Right lobe of liver (tissue), 4 donors: ENCODE measurements at regions not wholly inside any gene's neighbourhood (a gene's known extent, or its start where the extent isn't known, plus 50 kb on each side); places are given as distances from the start of the nearest gene placed in this dataset.

Experiments
- POLR2A ChIP-seq: fragments of 450-650 bp; IDR thresholded peaks from one replicate; pipeline ENCODE4 v1.6.1; 2017; ENCODE audit warnings: antibody characterized with exemption, mild to moderate bottlenecking
- TF ChIP-seq, protein P1 (sequence below), 4 donors: fragments of 200-600 bp in 3 of 4; fragments of 450-650 bp in 1 of 4; IDR thresholded peaks; one replicate each; pipeline versions ENCODE4 v1.5.1 to v1.8.0; 2016 to 2022; ENCODE audit warnings: antibody characterized with exemption in 4 of 4, mild to moderate bottlenecking in 2 of 4
- donor health status: DM: no; HTN: no; CAD: no.
- donor health status: DM: no; HTN: no; CAD: no.
- donor health status: DM: no; HTN: yes; CAD: no.

DNA sequence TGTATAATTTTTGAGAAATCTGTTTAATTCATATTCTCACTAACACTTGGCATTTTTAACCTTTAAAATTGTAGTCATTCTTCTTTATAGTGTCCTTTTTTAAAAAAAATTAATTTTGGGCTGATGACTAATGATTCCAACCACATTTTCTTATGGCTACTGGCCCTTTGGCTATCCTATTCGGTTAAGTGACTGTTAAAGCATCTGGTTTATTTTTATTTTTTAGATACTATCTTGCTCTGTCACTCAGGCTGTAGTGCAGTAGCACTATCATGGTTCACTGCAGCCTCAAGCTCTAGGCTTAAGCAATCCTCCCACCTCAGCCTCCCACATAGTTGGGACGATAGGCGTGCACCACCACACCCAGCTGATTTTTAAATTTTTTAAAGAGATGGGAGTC lies 723.2 kb upstream of the CXADR start:
- TF ChIP-seq, protein P1, sequence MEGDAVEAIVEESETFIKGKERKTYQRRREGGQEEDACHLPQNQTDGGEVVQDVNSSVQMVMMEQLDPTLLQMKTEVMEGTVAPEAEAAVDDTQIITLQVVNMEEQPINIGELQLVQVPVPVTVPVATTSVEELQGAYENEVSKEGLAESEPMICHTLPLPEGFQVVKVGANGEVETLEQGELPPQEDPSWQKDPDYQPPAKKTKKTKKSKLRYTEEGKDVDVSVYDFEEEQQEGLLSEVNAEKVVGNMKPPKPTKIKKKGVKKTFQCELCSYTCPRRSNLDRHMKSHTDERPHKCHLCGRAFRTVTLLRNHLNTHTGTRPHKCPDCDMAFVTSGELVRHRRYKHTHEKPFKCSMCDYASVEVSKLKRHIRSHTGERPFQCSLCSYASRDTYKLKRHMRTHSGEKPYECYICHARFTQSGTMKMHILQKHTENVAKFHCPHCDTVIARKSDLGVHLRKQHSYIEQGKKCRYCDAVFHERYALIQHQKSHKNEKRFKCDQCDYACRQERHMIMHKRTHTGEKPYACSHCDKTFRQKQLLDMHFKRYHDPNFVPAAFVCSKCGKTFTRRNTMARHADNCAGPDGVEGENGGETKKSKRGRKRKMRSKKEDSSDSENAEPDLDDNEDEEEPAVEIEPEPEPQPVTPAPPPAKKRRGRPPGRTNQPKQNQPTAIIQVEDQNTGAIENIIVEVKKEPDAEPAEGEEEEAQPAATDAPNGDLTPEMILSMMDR (IDR thresholded peaks at IDR 0.05) = no peak
- no peak for TF ChIP-seq POLR2A
